ENCODE measurements at regions not wholly inside any gene's neighbourhood (a gene's known extent, or its start where the extent isn't known, plus 50 kb on each side); places are given as distances from the start of the nearest gene placed in this dataset.

DNA sequence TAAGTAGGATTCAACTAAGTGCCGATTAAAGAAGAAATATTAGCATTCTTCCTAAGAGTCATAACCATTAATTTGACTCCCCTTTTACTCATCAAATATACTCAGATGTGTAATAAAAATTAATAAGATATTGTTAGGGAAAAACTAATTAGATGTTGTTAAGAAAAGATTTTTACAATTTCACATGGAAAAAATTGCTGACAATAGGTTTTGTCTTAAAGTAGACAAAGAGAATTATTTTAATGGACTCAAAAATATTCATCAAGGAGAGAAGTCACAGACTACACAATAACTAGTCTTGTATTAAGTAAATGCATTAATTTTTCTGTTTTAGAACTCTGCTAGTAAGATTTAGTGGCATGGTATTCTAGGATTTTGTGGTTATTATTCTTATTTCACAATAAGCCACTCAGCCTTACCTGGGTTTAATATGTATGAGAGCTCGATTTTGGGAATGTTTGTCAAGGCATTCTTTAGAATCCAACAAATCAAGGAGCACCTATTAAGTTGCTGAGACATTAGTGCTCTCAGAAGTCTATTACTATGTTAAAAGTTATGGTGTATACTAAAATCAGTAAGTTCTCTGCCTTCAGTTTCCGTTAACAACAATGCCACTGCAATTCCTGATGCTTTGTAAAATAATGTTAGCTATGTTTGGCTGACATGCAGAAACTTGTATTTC, 110.2 kb upstream of the UGT8 start:
- TF ChIP-seq, protein P1, sequence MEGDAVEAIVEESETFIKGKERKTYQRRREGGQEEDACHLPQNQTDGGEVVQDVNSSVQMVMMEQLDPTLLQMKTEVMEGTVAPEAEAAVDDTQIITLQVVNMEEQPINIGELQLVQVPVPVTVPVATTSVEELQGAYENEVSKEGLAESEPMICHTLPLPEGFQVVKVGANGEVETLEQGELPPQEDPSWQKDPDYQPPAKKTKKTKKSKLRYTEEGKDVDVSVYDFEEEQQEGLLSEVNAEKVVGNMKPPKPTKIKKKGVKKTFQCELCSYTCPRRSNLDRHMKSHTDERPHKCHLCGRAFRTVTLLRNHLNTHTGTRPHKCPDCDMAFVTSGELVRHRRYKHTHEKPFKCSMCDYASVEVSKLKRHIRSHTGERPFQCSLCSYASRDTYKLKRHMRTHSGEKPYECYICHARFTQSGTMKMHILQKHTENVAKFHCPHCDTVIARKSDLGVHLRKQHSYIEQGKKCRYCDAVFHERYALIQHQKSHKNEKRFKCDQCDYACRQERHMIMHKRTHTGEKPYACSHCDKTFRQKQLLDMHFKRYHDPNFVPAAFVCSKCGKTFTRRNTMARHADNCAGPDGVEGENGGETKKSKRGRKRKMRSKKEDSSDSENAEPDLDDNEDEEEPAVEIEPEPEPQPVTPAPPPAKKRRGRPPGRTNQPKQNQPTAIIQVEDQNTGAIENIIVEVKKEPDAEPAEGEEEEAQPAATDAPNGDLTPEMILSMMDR (conservative IDR thresholded peaks at IDR 0.05) = no peak
- no peak for TF ChIP-seq ZFX (IDR thresholded peaks at IDR 0.05)
